ENCODE measurements at regions not wholly inside any gene's neighbourhood (a gene's known extent, or its start where the extent isn't known, plus 50 kb on each side); places are given as distances from the start of the nearest gene placed in this dataset.

DNA sequence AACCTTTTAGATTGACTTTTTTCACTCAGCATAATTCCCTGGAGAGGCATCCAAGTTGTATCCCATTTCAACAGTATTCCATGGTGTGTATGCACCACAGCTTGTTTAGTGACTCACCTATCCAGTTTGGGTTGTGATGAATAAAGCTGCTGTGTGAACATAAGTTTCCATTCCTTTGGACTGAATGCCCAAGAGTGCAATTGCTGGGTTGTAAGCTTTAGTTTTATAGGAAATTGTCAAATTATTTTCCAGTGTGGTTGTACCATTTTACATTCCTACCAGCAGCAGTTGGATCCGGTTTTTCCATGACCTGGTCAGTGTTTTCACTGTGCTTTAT lies 60.9 kb upstream of the TMED7 start:
- H3K9me2 ChIP-seq = no peaks in the 10 kb centered on the region
- H3K27me3 ChIP-seq (ENCODE audit: insufficient read depth) = no peaks in the 10 kb centered on the region; the same call in 1 of the 2 replicates
- no peaks in the 10 kb centered on the region for H3K9me3 ChIP-seq
- DNase-seq = no peak
- ChIA-PET CTCF (no interaction called here), POLR2A (no interaction called here)
- H3K4me3 ChIP-seq (ENCODE audit: low read depth in 2 of 2, low read length in 1 of 2) = no peak overlapping the region
- 55% methylated on average over 1 of the region's 1 CpG for WGBS (ENCODE audit: low lambda C conversion rate)
- no peaks in the 10 kb centered on the region for H4K20me1 ChIP-seq (ENCODE audit: insufficient read depth)
- no peaks in the 10 kb centered on the region for H3K4me1 ChIP-seq (ENCODE audit: control insufficient read depth in 1 of 2, insufficient read depth in 2 of 2, low read depth in 1 of 2, low read length in 1 of 2)
- TF ChIP-seq PBX3 (IDR thresholded peaks at IDR 0.05) (no peak), TEAD4 (IDR thresholded peaks at IDR 0.05; ENCODE audit: borderline replicate concordance, insufficient read depth) (no peak), GATA2 (CRISPR knock-in tag; IDR thresholded peaks at IDR 0.05) (no peak), TAF1 (IDR thresholded peaks at IDR 0.05; ENCODE audit: borderline replicate concordance, low read depth, low read length) (no peak), MXI1 (IDR thresholded peaks at IDR 0.05; ENCODE audit: low read depth, low read length) (no peak)
- H3K9ac ChIP-seq = no peak overlapping the region
- H3K79me2 ChIP-seq (ENCODE audit: insufficient read depth) = no peaks in the 10 kb centered on the region
- H3K4me2 ChIP-seq = no peak overlapping the region
- no peaks in the 10 kb centered on the region for H3K36me3 ChIP-seq (replicated peaks in 1 of 2; ENCODE audit: control insufficient read depth in 1 of 2, insufficient read depth in 2 of 2, low read length in 1 of 2)
- H3F3A ChIP-seq (replicated peaks; ENCODE audit: insufficient read depth) = no peaks in the 10 kb centered on the region
- no peak overlapping the region for H3K27ac ChIP-seq (ENCODE audit: low read depth in 2 of 2, low read length in 1 of 2)
- H2AFZ ChIP-seq (ENCODE audit: low read depth) = no peak overlapping the region; the same call in 1 of the 2 replicates

GRCh38 chr5:115686051-115686737 lies 60.4 kb upstream of the TMED7 start:
- POLR2A ChIA-PET = no interaction called here
- TF ChIP-seq RFX5 (IDR thresholded peaks at IDR 0.05; ENCODE audit: low read length) (no peak), FOXM1 (IDR thresholded peaks at IDR 0.05; ENCODE audit: low read depth) (no peak), ELF1 (IDR thresholded peaks at IDR 0.05) (no peak), RAD21 (IDR thresholded peaks at IDR 0.05; ENCODE audit: low read length) (no peak), TAF1 (IDR thresholded peaks at IDR 0.05; ENCODE audit: borderline replicate concordance, low read depth, low read length) (no peak), MAX (IDR thresholded peaks at IDR 0.05; ENCODE audit: low read depth) (no peak), NRF1 (IDR thresholded peaks at IDR 0.05; ENCODE audit: low read depth, low read length) (no peak), MXI1 (IDR thresholded peaks at IDR 0.05; ENCODE audit: low read depth, low read length) (no peak), SMC3 (IDR thresholded peaks at IDR 0.05; ENCODE audit: low read depth, low read length) (no peak)
- TF ChIP-seq, protein P1, sequence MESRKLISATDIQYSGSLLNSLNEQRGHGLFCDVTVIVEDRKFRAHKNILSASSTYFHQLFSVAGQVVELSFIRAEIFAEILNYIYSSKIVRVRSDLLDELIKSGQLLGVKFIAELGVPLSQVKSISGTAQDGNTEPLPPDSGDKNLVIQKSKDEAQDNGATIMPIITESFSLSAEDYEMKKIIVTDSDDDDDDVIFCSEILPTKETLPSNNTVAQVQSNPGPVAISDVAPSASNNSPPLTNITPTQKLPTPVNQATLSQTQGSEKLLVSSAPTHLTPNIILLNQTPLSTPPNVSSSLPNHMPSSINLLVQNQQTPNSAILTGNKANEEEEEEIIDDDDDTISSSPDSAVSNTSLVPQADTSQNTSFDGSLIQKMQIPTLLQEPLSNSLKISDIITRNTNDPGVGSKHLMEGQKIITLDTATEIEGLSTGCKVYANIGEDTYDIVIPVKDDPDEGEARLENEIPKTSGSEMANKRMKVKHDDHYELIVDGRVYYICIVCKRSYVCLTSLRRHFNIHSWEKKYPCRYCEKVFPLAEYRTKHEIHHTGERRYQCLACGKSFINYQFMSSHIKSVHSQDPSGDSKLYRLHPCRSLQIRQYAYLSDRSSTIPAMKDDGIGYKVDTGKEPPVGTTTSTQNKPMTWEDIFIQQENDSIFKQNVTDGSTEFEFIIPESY (IDR thresholded peaks at IDR 0.05; ENCODE audit: borderline replicate concordance, low read depth) = no peak
- TF ChIP-seq, protein P2, sequence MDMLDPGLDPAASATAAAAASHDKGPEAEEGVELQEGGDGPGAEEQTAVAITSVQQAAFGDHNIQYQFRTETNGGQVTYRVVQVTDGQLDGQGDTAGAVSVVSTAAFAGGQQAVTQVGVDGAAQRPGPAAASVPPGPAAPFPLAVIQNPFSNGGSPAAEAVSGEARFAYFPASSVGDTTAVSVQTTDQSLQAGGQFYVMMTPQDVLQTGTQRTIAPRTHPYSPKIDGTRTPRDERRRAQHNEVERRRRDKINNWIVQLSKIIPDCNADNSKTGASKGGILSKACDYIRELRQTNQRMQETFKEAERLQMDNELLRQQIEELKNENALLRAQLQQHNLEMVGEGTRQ (IDR thresholded peaks at IDR 0.05; ENCODE audit: borderline replicate concordance, low read depth, low read length) = no peak
- TF ChIP-seq, protein P3, sequence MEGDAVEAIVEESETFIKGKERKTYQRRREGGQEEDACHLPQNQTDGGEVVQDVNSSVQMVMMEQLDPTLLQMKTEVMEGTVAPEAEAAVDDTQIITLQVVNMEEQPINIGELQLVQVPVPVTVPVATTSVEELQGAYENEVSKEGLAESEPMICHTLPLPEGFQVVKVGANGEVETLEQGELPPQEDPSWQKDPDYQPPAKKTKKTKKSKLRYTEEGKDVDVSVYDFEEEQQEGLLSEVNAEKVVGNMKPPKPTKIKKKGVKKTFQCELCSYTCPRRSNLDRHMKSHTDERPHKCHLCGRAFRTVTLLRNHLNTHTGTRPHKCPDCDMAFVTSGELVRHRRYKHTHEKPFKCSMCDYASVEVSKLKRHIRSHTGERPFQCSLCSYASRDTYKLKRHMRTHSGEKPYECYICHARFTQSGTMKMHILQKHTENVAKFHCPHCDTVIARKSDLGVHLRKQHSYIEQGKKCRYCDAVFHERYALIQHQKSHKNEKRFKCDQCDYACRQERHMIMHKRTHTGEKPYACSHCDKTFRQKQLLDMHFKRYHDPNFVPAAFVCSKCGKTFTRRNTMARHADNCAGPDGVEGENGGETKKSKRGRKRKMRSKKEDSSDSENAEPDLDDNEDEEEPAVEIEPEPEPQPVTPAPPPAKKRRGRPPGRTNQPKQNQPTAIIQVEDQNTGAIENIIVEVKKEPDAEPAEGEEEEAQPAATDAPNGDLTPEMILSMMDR (IDR thresholded peaks at IDR 0.05) = no peak
- DNase-seq = peak; percentile 6
- H2AFZ ChIP-seq (ENCODE audit: low read depth) = no peak overlapping the region; the same call in 1 of the 2 replicates
- H3K9ac ChIP-seq = no peak overlapping the region
- H3K9me2 ChIP-seq = no peaks in the 10 kb centered on the region
- WGBS (ENCODE audit: low lambda C conversion rate) = 45% methylated on average over 5 of the region's 5 CpGs
- CTCF ChIA-PET = no interaction called here
- H3K27ac ChIP-seq (ENCODE audit: low read depth in 2 of 2, low read length in 1 of 2) = no peak overlapping the region
- H3F3A ChIP-seq (replicated peaks; ENCODE audit: insufficient read depth) = no peaks in the 10 kb centered on the region
- no peaks in the 10 kb centered on the region; the same call in 1 of the 2 replicates for H3K27me3 ChIP-seq (ENCODE audit: insufficient read depth)
- H3K79me2 ChIP-seq (ENCODE audit: insufficient read depth) = no peaks in the 10 kb centered on the region
- H3K4me2 ChIP-seq = peak overlapping the region; percentile 26; the same call in 1 of the 2 replicates
- no peaks in the 10 kb centered on the region for H3K4me1 ChIP-seq (ENCODE audit: control insufficient read depth in 1 of 2, insufficient read depth in 2 of 2, low read depth in 1 of 2, low read length in 1 of 2)
- no peaks in the 10 kb centered on the region for H4K20me1 ChIP-seq (ENCODE audit: insufficient read depth)
- H3K36me3 ChIP-seq (replicated peaks in 1 of 2; ENCODE audit: control insufficient read depth in 1 of 2, insufficient read depth in 2 of 2, low read length in 1 of 2) = no peaks in the 10 kb centered on the region
- H3K9me3 ChIP-seq = no peaks in the 10 kb centered on the region
- no peak overlapping the region for H3K4me3 ChIP-seq (ENCODE audit: low read depth in 2 of 2, low read length in 1 of 2)
